ENCODE measurements at regions not wholly inside any gene's neighbourhood (a gene's known extent, or its start where the extent isn't known, plus 50 kb on each side); places are given as distances from the start of the nearest gene placed in this dataset.

DNA sequence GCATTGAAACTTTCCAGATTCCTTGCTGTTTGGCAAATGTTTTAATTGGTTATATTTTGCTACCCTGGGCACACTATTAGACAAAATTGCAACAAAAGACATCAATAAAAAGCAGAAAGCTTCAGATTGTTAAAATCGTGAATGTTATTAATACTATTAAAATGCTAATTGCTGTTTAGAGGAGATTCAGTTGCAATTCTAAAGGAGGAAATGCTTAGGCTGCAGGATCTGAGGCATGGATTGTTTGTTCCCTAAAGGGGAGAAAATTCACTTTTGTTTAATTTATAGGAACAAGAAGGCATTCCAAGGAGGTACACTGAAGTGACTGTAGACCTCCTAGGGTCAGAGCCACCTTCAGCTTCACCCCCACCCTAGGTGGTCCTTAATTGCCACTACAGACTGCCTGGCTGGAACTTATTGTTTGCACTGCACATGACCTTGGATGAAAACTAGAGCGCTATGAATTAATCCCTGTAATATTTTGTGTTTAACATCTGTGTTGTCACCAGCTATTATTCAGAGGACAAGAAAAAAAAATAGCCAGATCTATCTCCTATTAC, 1266.9 kb upstream of the ADGRL2 start:
- TF ChIP-seq EZH2 (IDR thresholded peaks at IDR 0.05) (no peak), POLR2AphosphoS5 (IDR thresholded peaks at IDR 0.05; ENCODE audit: borderline replicate concordance, low read depth, low read length) (no peak), FOXP2 (optimal IDR thresholded peaks at IDR 0.05; ENCODE audit: control extremely low read depth, extremely low read length, insufficient read depth) (no peak)

Data from SK-N-MC (cell line).